ENCODE measurements at regions not wholly inside any gene's neighbourhood (a gene's known extent, or its start where the extent isn't known, plus 50 kb on each side); places are given as distances from the start of the nearest gene placed in this dataset.

GRCh38 chr12:124167141-124167540 is 127.8 kb upstream of the RFLNA start:
- no peak for DNase-seq

DNA sequence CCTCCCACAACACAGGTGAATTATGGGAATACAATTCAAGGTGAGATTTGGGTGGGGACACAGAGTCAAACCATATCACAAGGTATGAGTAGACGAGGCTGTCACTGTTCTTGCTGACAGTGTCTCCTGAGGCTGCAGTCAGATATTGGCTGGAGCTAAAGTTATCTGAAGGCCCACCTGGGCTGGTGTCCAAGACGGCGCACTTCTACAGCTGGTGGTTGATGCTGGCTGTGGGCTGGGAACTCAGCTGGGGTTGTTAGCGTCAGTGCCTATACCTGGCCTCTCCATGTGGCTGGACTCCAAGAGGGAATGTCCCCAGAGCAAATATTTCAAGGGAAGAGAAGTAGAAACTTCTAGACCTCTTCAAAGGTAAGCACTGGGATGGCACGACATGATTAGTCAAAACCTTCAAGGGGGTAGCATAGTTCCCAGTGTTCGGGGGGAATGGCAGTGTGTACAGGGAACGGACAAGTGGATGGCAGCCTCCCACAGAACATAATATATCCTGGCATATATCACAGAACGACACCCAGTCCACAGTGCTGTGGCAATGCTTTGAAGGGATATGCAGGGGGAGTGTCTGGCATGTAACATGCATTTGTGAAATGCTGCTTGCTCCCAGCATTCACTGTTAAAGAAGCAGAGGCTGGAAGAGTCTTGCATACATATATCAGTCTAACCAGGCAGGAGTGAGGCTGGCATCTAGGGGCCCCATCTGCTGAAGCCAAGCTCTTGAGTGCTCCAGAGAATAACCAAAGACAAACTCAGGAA is 126.7 kb upstream of the RFLNA start:
- DNase-seq: no peak

GRCh38 chr12:124169577-124170284 is 125.2 kb upstream of the RFLNA start:
- DNase-seq: no peak

DNA sequence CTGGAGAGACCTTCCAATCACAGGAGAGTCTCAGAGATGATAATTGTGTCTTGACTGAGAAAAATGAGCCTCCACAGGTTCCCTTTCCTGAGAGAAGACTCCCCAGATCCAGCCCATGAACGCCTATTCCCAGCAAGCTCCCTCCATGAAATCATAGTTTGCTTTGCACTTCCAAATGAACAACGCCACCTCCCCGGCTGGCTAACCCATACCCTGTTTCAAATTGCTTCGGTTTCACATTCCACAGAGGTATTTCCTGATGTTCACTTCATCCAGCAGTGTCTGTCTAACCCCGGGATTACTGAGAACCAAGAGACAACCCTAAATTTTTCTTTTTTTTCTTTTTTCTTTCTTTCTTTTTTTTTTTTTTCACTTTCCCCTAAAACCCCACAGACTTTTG is 124.1 kb upstream of the RFLNA start:
- no peak for DNase-seq

GRCh38 chr12:124171231-124171979 is 123.5 kb upstream of the RFLNA start:
- no peak for DNase-seq

DNA sequence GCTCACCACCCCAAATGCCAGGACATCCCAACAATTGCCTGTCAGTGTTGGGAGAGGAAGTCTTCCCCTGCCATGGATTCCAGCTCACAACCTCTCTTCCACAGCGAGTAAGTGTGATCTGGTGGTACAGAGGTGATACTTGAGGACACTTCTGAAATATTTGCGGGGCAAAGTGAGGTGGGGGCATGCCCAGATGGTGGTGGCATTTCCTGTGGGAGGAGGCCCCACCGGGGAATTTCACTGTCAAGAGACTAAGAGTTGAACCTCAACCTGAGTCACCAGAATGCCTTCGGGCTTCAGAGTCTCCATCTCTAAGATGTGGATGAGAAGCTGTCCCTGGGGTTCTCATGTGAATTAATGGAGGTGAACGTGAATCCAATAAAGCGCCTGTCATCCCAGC is 122.3 kb upstream of the RFLNA start:
- no peak for DNase-seq

GRCh38 chr12:124173692-124174091 is 121.2 kb upstream of the RFLNA start:
- no peak for DNase-seq

- DNase-seq: no peak
Measured at GRCh38 chr12:124174451-124175348, 120.2 kb upstream of the RFLNA start.

- no peak for DNase-seq
Measured at GRCh38 chr12:124175704-124176103, 119.2 kb upstream of the RFLNA start.

- DNase-seq: no peak
Measured at GRCh38 chr12:124177276-124177950, 117.5 kb upstream of the RFLNA start.

DNA sequence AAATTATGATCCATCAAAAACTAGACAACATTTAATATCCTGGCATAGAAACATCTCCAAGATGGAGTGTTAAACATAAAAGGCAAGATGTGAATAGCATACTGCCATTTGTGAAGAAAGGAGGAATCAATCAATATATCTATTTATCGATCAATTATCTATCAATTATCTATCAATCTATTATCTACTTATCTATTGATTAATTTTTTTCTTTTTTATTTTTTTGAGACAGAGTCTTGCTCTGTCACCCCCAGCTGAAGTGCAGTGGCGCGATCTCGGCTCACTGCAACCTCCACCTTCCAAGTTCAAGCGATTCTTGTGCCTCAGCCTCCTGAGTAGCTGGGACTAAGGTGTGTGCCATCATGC is 117.0 kb upstream of the RFLNA start:
- no peak for DNase-seq

GRCh38 chr12:124179936-124180607 is 114.8 kb upstream of the RFLNA start:
- no peak for DNase-seq

GRCh38 chr12:124183172-124183571 is 111.7 kb upstream of the RFLNA start:
- DNase-seq: no peak

DNA sequence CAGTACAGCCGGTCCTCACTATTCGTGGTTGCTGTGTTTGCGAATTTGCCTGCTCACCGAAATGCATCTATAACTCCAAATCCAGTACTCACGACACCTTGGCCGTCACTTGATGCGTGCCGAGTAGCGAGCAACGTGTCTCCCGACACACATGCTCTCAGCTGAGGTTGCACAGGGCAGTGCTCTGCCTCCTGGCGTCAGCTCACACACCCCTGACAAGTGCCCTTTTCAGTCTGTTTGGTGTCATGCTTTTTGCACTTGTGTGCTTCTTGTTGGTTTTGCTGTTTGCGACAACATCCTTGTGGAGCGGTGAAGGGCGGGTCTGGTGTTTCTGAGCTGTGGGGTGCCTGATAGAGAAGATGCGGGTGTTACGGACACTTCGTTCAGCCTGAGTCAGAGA is 110.4 kb upstream of the RFLNA start:
- no peak for DNase-seq

DNA sequence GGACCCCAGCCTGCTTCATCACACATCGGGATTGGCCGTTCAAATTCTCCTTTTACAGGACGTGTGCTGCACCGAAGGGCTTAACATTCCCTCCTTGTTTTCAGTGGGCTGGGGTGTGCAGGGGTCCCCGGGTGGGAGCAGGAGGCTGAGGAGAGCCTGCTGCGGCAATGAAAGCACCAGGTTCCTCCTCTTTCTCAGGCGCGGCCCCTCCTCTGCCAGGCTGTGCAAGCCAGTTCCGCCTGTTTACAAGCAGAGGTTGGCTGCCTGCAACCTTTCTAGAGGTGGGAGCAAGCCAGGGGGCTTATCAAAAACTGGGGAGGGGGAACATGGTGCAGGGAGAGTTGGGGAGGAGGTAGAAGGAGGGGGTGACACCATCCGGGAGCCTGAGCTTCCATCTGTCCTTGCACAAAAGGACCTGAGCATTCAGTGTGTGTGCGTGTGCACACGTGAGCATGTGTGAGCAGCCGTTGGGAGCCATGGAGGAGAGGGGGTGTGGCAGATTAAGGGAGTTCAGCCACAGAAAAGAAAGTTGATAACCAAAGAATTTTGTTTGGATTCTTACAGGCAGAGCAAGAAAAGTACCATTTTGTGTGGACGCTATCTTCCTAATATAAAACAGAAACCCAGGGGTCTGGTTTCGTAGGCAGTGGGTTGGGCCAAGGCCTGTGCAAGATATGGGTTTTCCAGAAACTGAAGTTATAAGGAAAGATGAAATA is 108.8 kb upstream of the RFLNA start:
- no peak for DNase-seq

DNA sequence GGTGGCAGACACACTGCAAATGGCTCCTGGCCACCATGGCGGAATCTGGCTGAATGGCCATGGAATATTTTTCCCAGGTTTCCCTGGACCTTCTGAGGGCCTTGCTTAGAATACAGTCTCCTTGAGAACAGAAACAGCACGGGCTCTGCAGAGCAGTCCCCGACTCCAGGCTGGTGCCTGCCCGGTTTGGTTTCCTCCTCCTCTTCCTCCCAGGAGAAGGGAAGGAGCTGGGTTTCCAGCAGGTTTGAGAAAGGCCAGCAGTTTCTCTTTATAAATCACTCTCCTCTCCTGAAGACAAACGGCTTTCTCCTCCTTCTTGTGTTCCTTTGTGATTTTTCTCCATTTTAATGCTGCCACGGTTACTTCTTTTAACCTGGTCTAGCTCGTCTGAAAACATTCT is 106.8 kb upstream of the RFLNA start:
- DNase-seq: no peak

- DNase-seq: no peak
Measured at GRCh38 chr12:124188561-124189405, 106.1 kb upstream of the RFLNA start.

- no peak for DNase-seq
Measured at GRCh38 chr12:124190312-124191023, 104.4 kb upstream of the RFLNA start.

GRCh38 chr12:124191024-124191359 is 103.9 kb upstream of the RFLNA start:
- no peak for DNase-seq
